DLD1 (cell line): ENCODE measurements at regions not wholly inside any gene's neighbourhood (a gene's known extent, or its start where the extent isn't known, plus 50 kb on each side); places are given as distances from the start of the nearest gene placed in this dataset.
"Not testable (repeated sequence)": the region's sequence is repeated elsewhere in the genome, so short reads cannot be mapped to it uniquely, and the experiment has no call there.

Experiments used
- in situ Hi-C: cut with HindIII; loops from 2 replicates; pipeline ENCODE4 v1.10.0; 2017; ENCODE audit warnings: low sequenced_read_pairs

DNA sequence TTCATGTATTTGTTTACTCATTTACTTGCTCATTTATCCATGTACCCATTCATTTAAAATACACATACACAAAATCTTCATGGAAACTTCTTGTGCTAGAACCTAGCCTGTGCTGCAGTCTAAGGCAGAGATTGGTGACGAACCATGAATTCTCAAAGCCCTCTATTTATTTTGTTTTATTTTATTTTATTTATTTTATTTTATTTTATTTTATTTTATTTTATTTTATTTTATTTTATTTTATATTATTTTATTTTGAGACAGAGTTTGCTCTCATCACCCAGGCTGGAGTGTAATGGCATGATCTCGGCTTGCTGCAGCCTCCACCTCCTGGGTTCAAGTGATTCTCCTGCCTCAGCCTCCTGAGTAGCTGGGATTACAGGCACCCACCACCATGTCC lies 334.9 kb upstream of the PAPPA start:
- in situ Hi-C loops, result not testable (repeated sequence)

DNA sequence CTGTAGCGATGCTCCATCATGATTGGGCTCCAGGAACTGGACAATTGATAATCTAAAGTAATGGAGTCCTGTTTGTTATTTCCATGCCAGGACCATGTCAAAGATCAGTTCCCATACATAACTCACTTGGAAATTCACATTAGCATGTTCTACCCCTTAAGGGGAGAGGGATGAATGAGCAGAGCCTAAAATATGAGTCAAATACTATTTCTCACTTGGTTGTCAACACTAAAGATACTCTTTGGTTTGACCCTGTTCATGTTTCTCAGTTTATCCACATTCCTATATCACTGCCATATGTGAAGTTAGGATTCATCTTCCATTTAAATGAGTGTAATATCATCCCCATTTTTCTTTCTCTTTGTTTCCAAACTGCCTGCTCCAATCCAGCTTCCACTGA lies 321.6 kb upstream of the PAPPA start:
- in situ Hi-C loops, result no loop called here

DNA sequence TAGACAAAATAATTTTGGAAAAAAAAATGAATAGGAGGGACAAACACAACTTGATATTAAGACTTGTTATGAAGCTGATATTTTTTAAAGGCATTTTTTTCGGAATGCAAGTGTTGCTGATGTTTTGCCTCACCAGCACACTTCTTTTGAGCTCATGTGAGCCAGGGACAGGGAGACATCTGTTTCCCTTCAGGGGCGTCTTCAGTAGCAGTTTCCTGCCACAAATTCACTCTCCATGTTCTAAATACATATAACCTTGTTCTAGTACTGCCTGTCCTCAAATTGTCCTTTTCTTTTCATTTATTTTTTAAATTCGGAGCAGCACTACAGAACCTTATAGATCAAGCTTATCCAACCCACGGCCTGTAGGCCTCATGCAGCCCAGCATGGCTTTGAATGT lies 316.0 kb upstream of the PAPPA start:
- in situ Hi-C loops, result no loop called here

DNA sequence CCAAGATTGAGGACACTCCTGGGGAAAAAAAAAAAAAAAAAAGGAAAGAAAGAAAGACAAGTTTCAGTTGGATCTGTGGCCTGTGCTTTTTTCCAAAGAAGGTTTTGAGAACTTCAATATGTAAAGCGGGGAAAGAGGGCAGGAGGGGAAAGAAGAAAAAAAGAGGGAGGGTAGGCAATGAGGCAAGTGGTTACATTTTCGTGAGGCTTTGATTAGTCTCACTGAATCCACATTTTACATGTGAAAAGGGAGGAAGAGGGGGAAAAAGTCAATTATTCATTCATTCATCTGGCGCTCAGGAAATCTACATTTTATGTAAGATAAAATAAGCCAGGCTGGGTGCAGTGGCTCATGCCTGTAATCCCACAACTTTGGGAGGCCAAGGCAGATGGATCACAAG lies 315.2 kb upstream of the PAPPA start:
- in situ Hi-C loops, result no loop called here

DNA sequence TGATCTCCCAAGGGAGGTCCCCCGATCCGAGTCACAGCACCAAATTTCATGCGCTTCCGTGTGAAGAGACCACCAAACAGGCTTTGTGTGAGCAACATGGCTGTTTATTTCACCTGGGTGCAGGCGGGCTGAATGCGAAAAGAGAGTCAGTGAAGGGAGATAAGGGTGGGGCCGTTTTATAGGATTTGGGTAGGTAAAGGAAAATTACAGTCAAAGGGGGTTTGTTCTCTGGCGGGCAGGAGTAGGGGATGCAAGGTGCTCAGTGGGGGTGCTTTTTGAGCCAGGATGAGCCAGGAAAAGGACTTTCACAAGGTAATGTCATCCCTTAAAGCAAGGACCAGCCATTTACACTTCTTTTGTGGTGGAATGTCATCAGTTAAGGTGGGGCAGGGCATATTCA lies 309.2 kb upstream of the PAPPA start:
- in situ Hi-C loops, result not testable (repeated sequence)

DNA sequence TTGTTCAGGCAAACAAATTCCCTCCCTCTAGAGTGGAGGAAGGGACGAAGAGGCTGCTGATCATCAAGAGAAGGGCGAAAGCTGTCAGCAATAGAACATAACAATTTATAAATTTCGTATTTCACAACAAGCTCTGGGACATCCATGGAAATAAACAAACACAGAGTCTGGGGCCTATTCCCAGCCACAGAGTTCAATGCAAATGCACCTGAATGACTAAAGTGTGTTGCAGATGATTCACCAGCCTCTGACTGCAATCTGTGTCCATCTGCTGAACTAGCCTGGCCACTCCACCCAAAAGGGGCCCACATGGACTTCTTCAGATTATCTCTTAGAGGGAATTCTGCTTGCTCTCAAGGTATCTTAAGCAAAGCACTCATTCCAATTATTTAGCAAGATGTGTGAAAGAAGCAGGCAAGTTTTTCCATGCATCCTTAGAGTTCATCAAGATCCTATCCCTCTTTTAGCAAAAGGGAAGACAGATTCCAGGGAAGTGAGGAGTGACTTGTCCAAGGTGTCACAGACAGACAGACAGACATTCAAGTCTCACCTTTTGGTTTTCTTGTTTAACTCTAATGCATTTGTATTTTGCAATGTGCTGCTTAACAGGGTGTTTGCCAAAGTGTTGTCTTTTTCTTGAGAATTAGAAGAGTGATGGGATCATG lies 307.8 kb upstream of the PAPPA start:
- in situ Hi-C loops, result no loop called here

DNA sequence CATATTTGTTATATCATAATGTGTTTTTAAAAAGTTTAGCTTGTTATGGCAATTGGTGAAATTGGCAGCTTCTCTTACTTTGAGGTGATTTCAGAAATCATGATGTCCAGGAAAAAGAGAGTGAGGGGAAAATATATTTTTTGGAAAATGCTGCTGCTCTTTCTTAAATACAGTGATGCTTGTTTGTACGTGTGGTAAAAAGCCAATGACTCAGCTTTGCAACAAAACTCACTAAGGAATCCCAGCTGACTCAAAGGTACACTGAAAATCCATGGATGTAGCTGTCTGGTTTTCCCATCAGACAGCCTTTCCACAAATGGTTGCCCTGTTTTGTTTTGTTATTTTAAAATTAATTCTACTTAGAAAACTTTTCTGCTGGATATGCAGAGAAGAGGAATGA lies 306.4 kb upstream of the PAPPA start:
- in situ Hi-C loops, result no loop called here

DNA sequence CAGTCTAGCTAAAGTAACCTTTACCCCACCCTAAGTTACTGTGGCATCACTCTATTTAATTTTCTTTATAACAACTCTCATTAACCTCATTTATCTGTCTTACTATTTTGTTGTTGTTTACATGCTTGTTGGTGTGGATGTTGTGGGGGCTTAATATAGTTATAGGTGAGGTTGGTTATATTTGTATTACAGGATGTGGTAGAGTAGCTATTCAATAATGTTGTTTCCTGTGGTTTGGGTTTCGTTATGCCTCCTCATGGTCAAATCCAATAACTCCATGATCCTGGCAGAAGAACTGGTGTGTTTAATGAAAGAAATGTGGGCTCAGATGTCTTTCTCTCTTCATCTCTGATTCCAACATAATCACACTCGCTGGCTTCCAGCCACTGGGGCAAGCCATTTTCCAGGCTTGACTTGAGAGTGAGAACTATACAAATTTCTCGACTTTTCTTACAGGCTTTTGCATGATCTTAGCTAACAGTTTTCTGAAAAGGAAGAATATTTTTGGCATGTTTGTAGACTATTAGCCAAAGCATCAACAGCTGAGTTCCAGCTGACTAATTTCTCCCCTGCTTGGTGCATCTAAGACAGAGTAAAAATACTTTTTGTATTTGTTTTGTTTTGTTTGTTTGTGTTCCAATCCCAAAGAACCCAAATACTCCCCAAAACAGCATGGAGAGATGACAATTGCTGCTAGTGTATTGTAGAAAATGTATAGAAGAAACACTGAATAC lies 303.7 kb upstream of the PAPPA start:
- in situ Hi-C loops, result no loop called here

DNA sequence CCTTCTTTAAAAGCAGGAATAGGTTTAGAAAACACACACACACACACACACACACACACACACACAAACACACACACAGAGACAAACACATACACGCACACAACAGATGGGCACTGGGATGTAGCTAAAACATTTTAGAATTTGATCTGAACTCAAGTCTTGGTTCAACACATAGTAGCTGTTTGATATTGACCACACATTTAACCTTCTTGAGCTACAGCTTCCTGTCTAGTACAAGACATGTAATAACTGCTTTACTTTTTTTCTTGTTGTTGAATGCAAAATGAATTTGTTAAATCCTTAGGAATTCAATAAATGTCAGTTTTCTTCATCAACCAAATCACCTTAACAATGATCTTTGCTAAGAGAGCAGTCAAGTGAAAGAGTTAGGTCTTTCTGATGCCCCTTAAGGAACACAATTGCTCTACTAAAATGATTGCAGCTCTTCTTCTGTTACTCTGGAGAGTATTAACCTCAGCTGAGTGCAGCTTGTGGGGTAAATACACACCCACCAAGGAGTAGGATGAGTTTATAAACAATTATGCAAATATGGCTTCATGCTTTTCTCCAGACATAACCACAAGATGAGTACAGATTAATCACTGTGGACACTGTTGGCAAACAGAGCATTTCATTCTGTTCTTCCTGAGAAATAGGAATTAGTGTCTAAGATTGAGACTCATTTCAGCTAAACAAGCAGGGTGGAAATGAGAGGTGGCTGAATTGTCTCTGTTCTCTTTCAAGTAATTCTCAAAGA lies 302.9 kb upstream of the PAPPA start:
- in situ Hi-C loops, result no loop called here

DNA sequence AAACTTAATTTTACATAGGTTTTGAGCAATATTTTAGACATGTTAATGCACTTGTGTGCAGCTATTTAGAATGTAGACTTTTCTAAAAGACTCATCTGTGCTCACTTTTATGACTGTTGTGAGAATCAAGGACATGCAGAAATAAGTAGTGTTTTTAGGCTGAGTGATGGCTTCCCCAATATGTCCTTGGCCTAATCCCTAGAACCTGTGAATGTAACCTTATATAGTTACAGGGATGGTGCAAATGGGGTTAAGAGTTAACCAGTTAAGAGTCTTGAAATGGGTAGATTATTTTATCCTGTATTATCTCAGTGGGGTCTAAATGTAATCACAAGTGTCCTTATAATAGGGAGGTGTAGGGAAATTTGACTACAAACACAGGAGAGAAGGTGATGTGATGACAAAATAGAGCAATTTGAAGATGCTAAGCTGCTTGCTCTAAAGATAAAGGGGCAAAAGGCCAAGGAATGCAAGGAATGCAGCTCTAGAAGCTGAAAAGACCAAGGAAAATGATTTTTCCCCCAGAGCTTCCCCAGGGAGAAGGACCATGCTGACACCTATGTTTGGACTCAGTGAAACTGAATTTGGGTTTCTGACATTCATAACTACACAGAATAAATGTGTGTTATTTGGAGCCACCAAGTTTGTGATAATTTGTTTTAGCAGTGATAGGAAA lies 298.0 kb upstream of the PAPPA start:
- in situ Hi-C loops, result no loop called here

DNA sequence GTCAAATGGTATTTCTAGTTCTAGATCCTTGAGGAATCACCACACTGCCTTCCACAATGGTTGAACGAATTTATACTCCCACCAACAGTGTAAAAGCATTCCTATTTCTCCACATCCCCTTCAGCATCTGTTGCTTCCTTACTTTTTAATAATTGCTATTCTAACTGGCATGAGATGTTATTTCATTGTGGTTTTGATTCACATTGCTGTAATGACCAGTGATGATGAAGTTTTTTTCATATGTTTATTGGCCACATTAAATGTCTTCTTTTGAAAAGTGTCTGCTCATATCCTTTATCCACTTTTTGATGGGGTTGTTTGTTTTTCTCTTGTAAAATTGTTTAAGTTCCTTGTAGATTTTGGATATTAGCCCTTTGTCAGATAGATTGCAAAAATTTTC lies 295.2 kb upstream of the PAPPA start:
- in situ Hi-C loops, result not testable (repeated sequence)

DNA sequence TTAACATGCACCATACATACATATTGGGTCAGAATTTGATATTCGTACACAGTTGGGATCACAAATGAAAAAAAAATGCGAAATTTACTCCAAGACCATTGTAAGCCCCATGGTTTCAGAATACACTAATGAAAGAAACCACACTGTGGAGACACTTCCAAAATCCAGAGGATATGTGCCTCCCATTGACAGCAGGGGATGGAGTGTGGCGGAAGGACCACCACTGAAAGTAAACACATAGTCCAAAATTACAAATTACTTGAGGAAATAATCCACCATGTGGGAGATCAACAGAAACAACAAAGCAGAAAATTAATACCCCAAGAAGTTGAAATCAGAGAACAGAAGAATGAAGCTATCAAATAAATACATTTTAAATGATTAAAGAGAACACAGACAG lies 291.6 kb upstream of the PAPPA start:
- in situ Hi-C loops, result no loop called here

DNA sequence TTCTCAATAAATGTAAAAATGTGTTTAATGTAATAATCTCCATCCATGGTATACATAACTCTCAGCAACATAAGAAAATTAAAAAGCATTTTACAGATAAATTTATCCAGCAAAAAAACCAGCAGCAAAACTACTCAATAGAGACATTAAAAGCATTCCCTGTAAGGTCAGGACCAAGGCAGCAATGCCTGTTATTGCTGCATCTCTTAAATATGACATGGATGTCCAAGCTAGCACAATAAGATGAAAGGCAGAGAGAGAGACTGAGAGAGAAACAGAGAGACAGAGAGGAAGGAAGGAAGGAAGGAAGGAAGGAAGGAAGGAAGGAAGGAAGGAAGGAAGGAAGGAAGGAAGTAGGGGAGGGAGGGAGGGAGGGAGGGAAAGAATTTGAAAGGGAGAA lies 289.0 kb upstream of the PAPPA start:
- in situ Hi-C loops, result no loop called here

DNA sequence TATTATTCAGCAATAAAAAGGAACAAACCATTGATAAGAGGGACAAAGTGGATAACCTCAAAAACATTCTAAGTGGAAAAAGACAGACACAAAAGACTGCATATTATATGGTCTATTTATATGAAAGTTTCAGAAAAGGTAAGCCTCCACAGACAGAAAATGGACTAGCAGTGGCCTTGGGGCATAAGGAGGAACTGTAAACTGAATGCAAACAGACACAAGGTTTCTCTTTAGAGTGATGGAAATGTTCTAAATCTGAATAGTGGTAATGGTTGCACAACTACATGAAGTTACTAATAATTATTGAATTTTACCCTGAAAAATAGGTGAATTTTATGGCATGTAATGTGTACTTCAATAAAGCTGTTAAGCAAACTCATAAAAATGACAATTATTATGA lies 286.3 kb upstream of the PAPPA start:
- in situ Hi-C loops, result no loop called here

DNA sequence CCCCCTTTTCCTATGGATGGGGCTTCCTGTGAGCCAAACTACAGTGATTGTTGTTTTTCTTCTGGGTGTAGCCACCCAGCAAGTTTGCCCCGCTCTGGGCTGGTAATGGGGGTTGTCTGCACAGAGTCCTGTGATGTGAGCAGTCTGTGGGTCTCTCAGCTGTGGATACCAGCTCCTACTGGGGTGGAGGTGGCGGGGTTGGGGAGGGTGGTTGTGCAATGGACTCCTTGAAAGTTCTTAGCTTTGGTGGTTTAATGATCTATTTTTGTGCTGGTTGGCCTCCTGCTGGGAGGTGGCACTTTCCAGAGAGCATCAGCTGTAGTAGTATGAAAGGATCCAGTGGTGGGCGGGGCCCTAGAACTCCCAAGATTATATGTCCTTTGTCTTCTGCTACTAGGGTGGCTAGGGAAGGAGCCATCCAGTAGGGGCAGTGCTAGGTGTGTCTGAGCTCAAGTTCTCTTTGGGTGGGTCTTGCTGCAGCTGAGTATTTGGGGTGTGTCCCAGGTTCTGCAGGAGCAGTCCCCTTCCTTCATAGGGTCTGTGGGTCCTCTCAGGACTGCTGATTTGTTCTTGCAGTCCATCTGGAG lies 275.6 kb upstream of the PAPPA start:
- in situ Hi-C loops, result no loop called here

DNA sequence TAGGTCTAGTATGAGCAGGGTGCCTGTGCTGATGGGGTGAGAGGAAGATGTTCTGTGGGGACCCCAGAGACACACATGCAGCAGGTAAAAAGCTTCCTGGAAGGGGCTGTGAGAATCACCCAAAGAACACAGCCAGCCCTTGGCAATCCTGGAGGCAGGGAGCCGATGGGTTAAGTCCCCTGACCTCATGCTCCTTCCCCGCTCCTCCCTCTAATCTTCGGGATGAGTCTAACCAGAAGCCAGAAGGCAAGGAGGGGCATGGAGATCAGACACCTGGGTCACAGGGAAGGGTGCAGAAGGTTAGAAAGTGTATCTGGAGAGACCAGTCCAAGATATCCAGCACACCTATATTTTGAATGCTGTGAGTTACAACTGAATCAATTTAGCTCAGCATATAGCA lies 274.1 kb upstream of the PAPPA start:
- in situ Hi-C loops, result no loop called here

DNA sequence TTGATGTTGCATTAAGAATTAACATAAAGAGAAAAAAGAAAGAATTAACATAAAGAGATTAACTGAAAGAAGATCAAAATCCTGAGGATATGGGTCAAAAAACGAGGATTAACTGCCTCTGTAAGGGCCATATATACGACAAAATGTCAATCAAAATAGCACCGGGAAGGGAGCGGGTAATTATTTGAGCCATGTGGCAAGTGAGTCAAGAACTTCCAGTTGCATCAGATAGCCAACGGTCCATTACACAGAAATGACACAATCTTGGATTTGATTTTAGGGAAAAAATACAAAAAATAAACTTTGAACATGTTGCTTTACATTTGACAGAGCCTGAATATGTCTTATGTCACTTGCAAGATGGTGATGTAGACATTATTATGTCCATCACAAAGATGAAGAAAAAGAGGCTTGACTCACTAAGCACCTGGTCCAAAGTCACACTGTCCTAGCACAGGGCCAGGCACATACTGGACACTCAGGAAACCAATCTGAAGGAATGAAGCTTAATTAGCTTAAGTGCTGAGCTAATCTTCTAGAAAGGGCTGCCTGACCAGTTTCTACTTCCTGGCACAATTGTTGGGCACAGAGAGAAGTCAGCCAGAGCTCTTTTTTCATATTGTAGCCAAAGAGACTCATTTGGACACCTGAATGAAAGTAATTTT lies 273.2 kb upstream of the PAPPA start:
- in situ Hi-C loops, result no loop called here

DNA sequence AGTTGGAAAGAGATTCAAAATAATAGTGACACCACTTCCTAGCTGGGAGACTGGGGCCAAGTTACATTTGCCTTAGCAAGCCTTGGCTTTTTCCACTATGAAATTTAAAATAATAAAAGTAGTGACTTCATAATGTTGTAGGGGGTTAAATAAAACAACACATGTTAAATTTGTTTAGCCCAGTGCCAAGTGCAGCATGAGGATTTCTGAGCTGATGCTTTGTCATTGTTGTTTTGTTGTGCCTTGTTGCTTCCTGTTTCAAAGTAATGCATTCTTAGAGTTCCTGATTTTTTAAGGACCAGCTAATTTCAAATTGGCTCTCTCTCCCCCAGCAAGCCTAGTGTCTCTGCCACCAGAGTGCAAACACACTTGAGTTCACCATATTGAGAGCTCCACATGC lies 270.7 kb upstream of the PAPPA start:
- in situ Hi-C loops, result no loop called here

DNA sequence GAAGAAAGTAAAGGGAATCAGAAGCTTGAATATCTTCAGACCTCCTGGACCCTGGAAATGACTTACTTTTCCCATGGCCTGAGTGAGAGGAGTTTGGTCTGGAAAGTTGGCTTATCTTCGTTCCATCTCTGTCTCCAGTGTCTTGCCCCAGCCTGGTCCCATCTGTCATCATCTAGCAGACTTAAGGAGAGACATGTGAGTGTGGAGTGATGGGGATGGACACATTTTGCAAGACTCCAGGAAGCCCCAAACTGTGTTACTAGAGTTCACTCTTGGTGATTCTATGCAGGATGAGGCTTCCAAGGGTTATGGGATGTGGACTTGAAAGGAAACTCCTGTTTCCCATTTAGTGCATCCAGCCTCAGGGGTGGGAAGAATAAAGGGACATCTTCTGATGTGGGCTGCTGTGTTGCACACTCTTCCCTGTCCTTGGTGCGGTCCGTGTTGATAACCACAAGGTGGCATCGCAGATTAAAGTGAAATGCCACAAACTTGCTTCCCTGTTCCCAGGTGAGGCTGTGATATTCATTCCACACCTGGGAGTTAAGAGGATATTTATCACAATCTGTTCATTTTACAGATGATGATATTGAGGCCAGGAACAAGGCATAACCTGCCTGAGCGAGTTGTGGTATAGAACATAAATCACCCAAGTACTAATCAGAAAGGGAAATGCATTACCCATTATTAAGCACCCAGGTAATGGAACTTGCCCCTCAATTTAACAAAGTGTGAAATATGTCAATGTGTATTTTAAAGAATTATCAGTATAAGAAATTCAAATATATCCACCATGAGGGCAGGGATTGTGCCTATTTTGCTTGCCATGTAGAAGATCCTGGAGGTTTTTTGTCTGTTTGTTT lies 269.9 kb upstream of the PAPPA start:
- in situ Hi-C loops, result no loop called here

DNA sequence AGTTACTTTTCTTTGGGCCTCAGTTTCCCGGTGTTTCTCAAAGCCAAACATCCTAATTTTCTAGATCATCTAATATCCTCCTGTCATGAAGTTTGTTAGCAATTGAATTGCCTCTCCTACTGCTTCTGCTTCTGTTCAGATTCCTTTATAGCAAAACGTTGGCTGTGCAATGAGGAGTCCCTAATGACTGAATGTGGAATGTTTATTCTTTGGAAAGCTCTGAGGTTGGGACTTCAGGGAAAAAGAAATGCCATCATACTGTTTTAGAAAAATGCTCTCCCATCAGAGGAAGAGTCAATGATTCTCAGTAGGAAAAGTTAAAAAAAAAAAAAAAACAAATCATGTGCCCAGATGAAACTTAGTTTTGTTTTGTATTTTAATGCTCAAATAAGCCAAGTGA lies 268.7 kb upstream of the PAPPA start:
- in situ Hi-C loops, result no loop called here
